ENCODE measurements at regions not wholly inside any gene's neighbourhood (a gene's known extent, or its start where the extent isn't known, plus 50 kb on each side); places are given as distances from the start of the nearest gene placed in this dataset.

- TF ChIP-seq, protein P1, sequence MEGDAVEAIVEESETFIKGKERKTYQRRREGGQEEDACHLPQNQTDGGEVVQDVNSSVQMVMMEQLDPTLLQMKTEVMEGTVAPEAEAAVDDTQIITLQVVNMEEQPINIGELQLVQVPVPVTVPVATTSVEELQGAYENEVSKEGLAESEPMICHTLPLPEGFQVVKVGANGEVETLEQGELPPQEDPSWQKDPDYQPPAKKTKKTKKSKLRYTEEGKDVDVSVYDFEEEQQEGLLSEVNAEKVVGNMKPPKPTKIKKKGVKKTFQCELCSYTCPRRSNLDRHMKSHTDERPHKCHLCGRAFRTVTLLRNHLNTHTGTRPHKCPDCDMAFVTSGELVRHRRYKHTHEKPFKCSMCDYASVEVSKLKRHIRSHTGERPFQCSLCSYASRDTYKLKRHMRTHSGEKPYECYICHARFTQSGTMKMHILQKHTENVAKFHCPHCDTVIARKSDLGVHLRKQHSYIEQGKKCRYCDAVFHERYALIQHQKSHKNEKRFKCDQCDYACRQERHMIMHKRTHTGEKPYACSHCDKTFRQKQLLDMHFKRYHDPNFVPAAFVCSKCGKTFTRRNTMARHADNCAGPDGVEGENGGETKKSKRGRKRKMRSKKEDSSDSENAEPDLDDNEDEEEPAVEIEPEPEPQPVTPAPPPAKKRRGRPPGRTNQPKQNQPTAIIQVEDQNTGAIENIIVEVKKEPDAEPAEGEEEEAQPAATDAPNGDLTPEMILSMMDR (conservative IDR thresholded peaks at IDR 0.05 in 1 of 2, IDR thresholded peaks at IDR 0.05 in 1 of 2; ENCODE audit: low read depth in 1 of 2, low read length in 2 of 2) = no peak
- TF ChIP-seq EZH2 (IDR thresholded peaks at IDR 0.05; ENCODE audit: low read length, missing control alignments) = no peak
These were observed 645.3 kb downstream of the TBC1D4 start for GRCh38 chr13:74836628-74837027.

Data from fibroblast of lung (primary cell).